NCI-H446 (cell line): ENCODE measurements at regions not wholly inside any gene's neighbourhood (a gene's known extent, or its start where the extent isn't known, plus 50 kb on each side); places are given as distances from the start of the nearest gene placed in this dataset.
"Not testable (repeated sequence)": the region's sequence is repeated elsewhere in the genome, so short reads cannot be mapped to it uniquely, and the experiment has no call there.

Experiments
- DNase-seq, 2 experiments: peaks; one replicate each; lab custom pipeline; 2025; lab: John Stamatoyannopoulos, UW

- DNase-seq = no peak
Observed at GRCh38 chr16:85527042-85527766, 85.9 kb upstream of the GSE1 start.

- DNase-seq = no peak
Observed at GRCh38 chr16:85527767-85528297, 85.3 kb upstream of the GSE1 start.

GRCh38 chr16:85528528-85529387 is 84.4 kb upstream of the GSE1 start:
- DNase-seq = no peak

- no peak for DNase-seq
Observed at GRCh38 chr16:85529489-85530369, 83.4 kb upstream of the GSE1 start.

GRCh38 chr16:85530370-85530739 is 82.8 kb upstream of the GSE1 start:
- no peak for DNase-seq

GRCh38 chr16:85531516-85531915 is 81.6 kb upstream of the GSE1 start:
- DNase-seq = no peak

- no peak for DNase-seq
Observed at GRCh38 chr16:85532147-85532546, 81.0 kb upstream of the GSE1 start.

- DNase-seq = not testable (repeated sequence)
Observed at GRCh38 chr16:85533593-85533992, 79.5 kb upstream of the GSE1 start.

- no peak for DNase-seq
Observed at GRCh38 chr16:85534536-85535351, 78.4 kb upstream of the GSE1 start.

GRCh38 chr16:85535352-85536072 is 77.6 kb upstream of the GSE1 start:
- DNase-seq = no peak

GRCh38 chr16:85536073-85536410 is 77.1 kb upstream of the GSE1 start:
- no peak for DNase-seq

- no peak for DNase-seq
Observed at GRCh38 chr16:85536411-85537330, 76.5 kb upstream of the GSE1 start.

GRCh38 chr16:85537331-85537788 is 75.8 kb upstream of the GSE1 start:
- DNase-seq = no peak

GRCh38 chr16:85537795-85538401 is 75.2 kb upstream of the GSE1 start:
- no peak for DNase-seq

GRCh38 chr16:85539084-85539483 is 74.0 kb upstream of the GSE1 start:
- DNase-seq = no peak

GRCh38 chr16:85539629-85540291 is 73.4 kb upstream of the GSE1 start:
- DNase-seq = no peak

GRCh38 chr16:85541181-85541580 is 71.9 kb upstream of the GSE1 start:
- no peak for DNase-seq

GRCh38 chr16:85541619-85541979 is 71.5 kb upstream of the GSE1 start:
- DNase-seq = no peak
